K562 (cell line): ENCODE measurements at regions not wholly inside any gene's neighbourhood (a gene's known extent, or its start where the extent isn't known, plus 50 kb on each side); places are given as distances from the start of the nearest gene placed in this dataset.

Experiments used
- ATAC-seq: fragments of 200-7000 bp; cut with Tn5 transposase; 3 replicates; pipeline ENCODE4 v1.9.1; 2020; ENCODE audit warnings: moderate library complexity
- BruUV-seq: library from RNA; stranded (reverse); fragments of 400-500 nt; replicated peaks from 2 replicates; lab custom pipeline; 2021; lab: Mats Ljungman, UMichigan
- CTCF ChIA-PET: fragments of 300-600 bp; formaldehyde crosslinking; extraction: SDS; loops from one replicate; lab custom pipeline; 2021; ENCODE audit warnings: low intra/inter-chr PET ratio; lab: Yijun Ruan, JAX
- POLR2A ChIA-PET: fragments of 300-600, 350-650 bp; sonication (Branson Sonifier 250); formaldehyde crosslinking; extraction: SDS; loops from one replicate; lab custom pipeline; 2021; ENCODE audit warnings: antibody characterized with exemption, inconsistent platforms; lab: Yijun Ruan, JAX
- DNase-seq, 4 experiments: peaks; one replicate each; pipeline versions ENCODE4 v3.0.0 to v3.0.0-alpha.2; 2011 to 2018; ENCODE audit warnings: low spot score in 3 of 4, mixed read lengths in 3 of 4; ENCODE audit errors: extremely low read depth in 1 of 4
- FAIRE-seq: peaks from 2 replicates; lab custom pipeline; 2011; peaks lifted over from hg19 to GRCh38; lab: Jason Lieb, UNC
- H2AFZ ChIP-seq: 2 replicates; pipeline ENCODE4 v1.6.0; 2011; ENCODE audit warnings: low read depth, low read length, control low read depth, inconsistent platforms
- H3K27ac ChIP-seq: fragments of 200-600 bp; 3 replicates; pipeline ENCODE4 v1.8.0; 2011; ENCODE audit warnings: low read depth, mild to moderate bottlenecking, control low read depth, inconsistent platforms, low read length, moderate library complexity, mixed read lengths; ENCODE audit errors: extremely low read depth
- H3K27me3 ChIP-seq, 2 experiments: fragments of 300-600 bp in 1 of 2; 2 replicates in 1 of 2; 3 replicates in 1 of 2; pipeline versions ENCODE4 v1.6.0 to v1.8.0; 2011; ENCODE audit warnings: inconsistent platforms in 2 of 2, low read length in 2 of 2, mild to moderate bottlenecking in 1 of 2, mixed read lengths in 1 of 2, moderate library complexity in 1 of 2; ENCODE audit not compliant: control insufficient read depth in 2 of 2, insufficient read depth in 2 of 2
- H3K36me3 ChIP-seq: fragments of 300-600 bp; 3 replicates; pipeline ENCODE4 v1.8.0; 2011; ENCODE audit warnings: mild to moderate bottlenecking, low read length, inconsistent platforms; ENCODE audit not compliant: control insufficient read depth, insufficient read depth
- H3K4me1 ChIP-seq, 2 experiments: fragments of 200-600 bp in 1 of 2; replicated peaks in 1 of 2; 2 replicates in 1 of 2; 3 replicates in 1 of 2; pipeline versions ENCODE4 v1.5.1 to v1.8.0; 2011; ENCODE audit warnings: inconsistent platforms in 2 of 2, low read length in 2 of 2, mild to moderate bottlenecking in 1 of 2, mixed read lengths in 1 of 2, moderate library complexity in 1 of 2; ENCODE audit not compliant: control insufficient read depth in 2 of 2, insufficient read depth in 2 of 2
- H3K4me2 ChIP-seq: 2 replicates; pipeline ENCODE4 v1.6.1; 2011; ENCODE audit warnings: low read length, control low read depth, inconsistent platforms, mixed read lengths; ENCODE audit not compliant: insufficient read depth
- H3K4me3 ChIP-seq: fragments of 200-600 bp; sonication (generic), shearing (Covaris generic); 2 replicates; pipeline ENCODE4 v1.5.1; 2016; ENCODE audit warnings: control low read depth, inconsistent platforms
- H3K79me2 ChIP-seq: fragments of 200-600 bp; 3 replicates; pipeline ENCODE4 v1.8.0; 2011; ENCODE audit warnings: low read length, inconsistent platforms; ENCODE audit not compliant: control insufficient read depth, insufficient read depth
- H3K9ac ChIP-seq, 2 experiments: 2 replicates each; pipeline versions ENCODE4 v1.6.0 to v1.6.1; 2011; ENCODE audit warnings: low read depth in 2 of 2, low read length in 2 of 2, control low read depth in 1 of 2, inconsistent platforms in 1 of 2, mild to moderate bottlenecking in 1 of 2, mixed read lengths in 1 of 2; ENCODE audit not compliant: insufficient read depth in 1 of 2
- H3K9me1 ChIP-seq: one replicate; pipeline ENCODE4 v1.6.0; 2011; ENCODE audit warnings: inconsistent platforms, mild to moderate bottlenecking, low read length, moderate library complexity; ENCODE audit not compliant: control insufficient read depth, insufficient read depth
- H3K9me3 ChIP-seq: replicated peaks from 2 replicates; pipeline ENCODE4 v1.5.1; 2011; ENCODE audit warnings: low read depth, low read length, inconsistent platforms; ENCODE audit not compliant: control insufficient read depth, insufficient read depth
- H4K20me1 ChIP-seq: replicated peaks from 2 replicates; pipeline ENCODE4 v1.6.1; 2011; ENCODE audit warnings: low read length, inconsistent platforms, mixed read lengths; ENCODE audit not compliant: control insufficient read depth, insufficient read depth
- FOXA1 ChIP-seq: fragments of 450-650 bp; IDR thresholded peaks from 2 replicates; pipeline ENCODE4 v1.6.1; 2016; ENCODE audit warnings: mild to moderate bottlenecking, borderline replicate concordance
- HMG20A ChIP-seq: fragments of 450-650 bp; formaldehyde crosslinking; conservative IDR thresholded peaks from 2 replicates; pipeline ENCODE4 v1.4.0; 2020; ENCODE audit warnings: mild to moderate bottlenecking, mixed read lengths
- HNRNPL ChIP-seq: fragments of 200-400 bp; formaldehyde crosslinking; IDR thresholded peaks from 2 replicates; pipeline ENCODE4 v1.6.1; 2017; ENCODE audit warnings: low read depth, mild to moderate bottlenecking, low read length
- NEUROD1 ChIP-seq: fragments of 150-350 bp; IDR thresholded peaks from 2 replicates; pipeline ENCODE4 v1.6.1; 2014; ENCODE audit warnings: borderline replicate concordance, low read length, low read depth; ENCODE audit not compliant: partially characterized antibody
- NFATC3 ChIP-seq: fragments of 450-650 bp; IDR thresholded peaks from 2 replicates; pipeline ENCODE4 v1.6.1; 2017; ENCODE audit warnings: mild to moderate bottlenecking
- TGIF2 ChIP-seq: sonication (generic); formaldehyde crosslinking; IDR thresholded peaks from 2 replicates; pipeline ENCODE4 v1.8.1; 2022; ENCODE audit warnings: mild to moderate bottlenecking, missing genetic modification reagents, moderate library complexity
- ZEB2 ChIP-seq: fragments of 450-650 bp; IDR thresholded peaks from 2 replicates; pipeline ENCODE4 v1.6.1; 2016
- ZNF134 ChIP-seq: fragments of 250-450 bp; sonication (Bioruptor Pico); conservative IDR thresholded peaks from 2 replicates; pipeline ENCODE4 v1.4.0; 2020
- ZNF143 ChIP-seq: sonication (generic); formaldehyde crosslinking; IDR thresholded peaks from 2 replicates; pipeline ENCODE4 v1.9.0; 2022; ENCODE audit warnings: mild to moderate bottlenecking, missing genetic modification reagents
- WGBS: fragments of 100-300 bp; shearing (Covaris generic); methylation state at CpG from one replicate; pipeline ENCODE4 v1.1.6; 2016; ENCODE audit warnings: low coverage, mixed read lengths; ENCODE audit not compliant: insufficient coverage; ENCODE audit errors: missing lambda C conversion rate; 5-methylcytosine and 5-hydroxymethylcytosine counted together
- in situ Hi-C: fragments of 300-500 bp; cut with MboI; formaldehyde crosslinking; loops from 4 replicates; pipeline ENCODE4 v1.15.0; 2018; ENCODE audit warnings: inconsistent platforms, mixed read lengths
- intact Hi-C: fragments of 100-400 bp; cut with micrococcal nuclease; formaldehyde crosslinking; loops from 2 replicates; pipeline ENCODE4 v1.14.2; 2022
- TF ChIP-seq, protein P1 (sequence below), 2 experiments: IDR thresholded peaks; 2 replicates each; pipeline ENCODE4 v1.6.1; 2011; ENCODE audit warnings: borderline replicate concordance in 1 of 2, control low read depth in 1 of 2, low read depth in 1 of 2, low read length in 1 of 2, mild to moderate bottlenecking in 1 of 2, mixed read lengths in 1 of 2, moderate library complexity in 1 of 2; ENCODE audit not compliant: insufficient read depth in 1 of 2, insufficient read length in 1 of 2, poor library complexity in 1 of 2, severe bottlenecking in 1 of 2; ENCODE audit errors: extremely low read depth in 1 of 2
- TF ChIP-seq, protein P2 (sequence below): fragments of 450-650 bp; IDR thresholded peaks from 2 replicates; pipeline ENCODE4 v1.6.1; 2017; ENCODE audit warnings: antibody characterized with exemption

DNA sequence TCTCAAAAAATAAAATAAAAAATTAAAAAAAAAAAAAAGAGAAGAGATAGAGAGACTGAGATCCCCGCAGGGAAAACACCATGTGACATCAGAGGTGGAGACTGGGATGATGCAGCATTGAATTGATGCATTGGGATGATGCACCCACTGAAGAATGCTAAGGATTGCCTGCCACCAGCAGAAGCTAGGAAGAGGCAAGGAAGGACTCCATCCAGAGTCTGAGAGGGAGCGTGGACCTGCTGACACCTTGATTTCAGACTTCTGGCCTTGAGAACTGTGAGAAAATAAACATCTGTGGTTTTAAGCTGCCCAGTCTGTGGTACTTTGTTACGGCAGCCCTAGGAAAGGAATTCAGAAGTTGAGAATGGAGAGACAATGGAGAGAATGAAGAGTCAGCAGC, 89.8 kb upstream of the PRPS1L1 start:
- no peak overlapping the region for H3K27ac ChIP-seq
- H3K36me3 ChIP-seq = no peaks in the 10 kb centered on the region
- TF ChIP-seq, protein P1, sequence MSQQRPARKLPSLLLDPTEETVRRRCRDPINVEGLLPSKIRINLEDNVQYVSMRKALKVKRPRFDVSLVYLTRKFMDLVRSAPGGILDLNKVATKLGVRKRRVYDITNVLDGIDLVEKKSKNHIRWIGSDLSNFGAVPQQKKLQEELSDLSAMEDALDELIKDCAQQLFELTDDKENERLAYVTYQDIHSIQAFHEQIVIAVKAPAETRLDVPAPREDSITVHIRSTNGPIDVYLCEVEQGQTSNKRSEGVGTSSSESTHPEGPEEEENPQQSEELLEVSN (IDR thresholded peaks at IDR 0.05; ENCODE audit: borderline replicate concordance in 1 of 2, extremely low read depth in 1 of 2, insufficient read depth in 1 of 2, insufficient read length in 1 of 2, low read depth in 1 of 2, low read length in 1 of 2, poor library complexity in 1 of 2, severe bottlenecking in 1 of 2) = no peak
- TF ChIP-seq TGIF2 (no peak), ZNF143 (CRISPR knock-in tag) (no peak), ZNF134 (CRISPR knock-in tag) (no peak), ZEB2 (no peak), HNRNPL (no peak), NFATC3 (no peak), FOXA1 (no peak), HMG20A (no peak), NEUROD1 (no peak)
- TF ChIP-seq, protein P2, sequence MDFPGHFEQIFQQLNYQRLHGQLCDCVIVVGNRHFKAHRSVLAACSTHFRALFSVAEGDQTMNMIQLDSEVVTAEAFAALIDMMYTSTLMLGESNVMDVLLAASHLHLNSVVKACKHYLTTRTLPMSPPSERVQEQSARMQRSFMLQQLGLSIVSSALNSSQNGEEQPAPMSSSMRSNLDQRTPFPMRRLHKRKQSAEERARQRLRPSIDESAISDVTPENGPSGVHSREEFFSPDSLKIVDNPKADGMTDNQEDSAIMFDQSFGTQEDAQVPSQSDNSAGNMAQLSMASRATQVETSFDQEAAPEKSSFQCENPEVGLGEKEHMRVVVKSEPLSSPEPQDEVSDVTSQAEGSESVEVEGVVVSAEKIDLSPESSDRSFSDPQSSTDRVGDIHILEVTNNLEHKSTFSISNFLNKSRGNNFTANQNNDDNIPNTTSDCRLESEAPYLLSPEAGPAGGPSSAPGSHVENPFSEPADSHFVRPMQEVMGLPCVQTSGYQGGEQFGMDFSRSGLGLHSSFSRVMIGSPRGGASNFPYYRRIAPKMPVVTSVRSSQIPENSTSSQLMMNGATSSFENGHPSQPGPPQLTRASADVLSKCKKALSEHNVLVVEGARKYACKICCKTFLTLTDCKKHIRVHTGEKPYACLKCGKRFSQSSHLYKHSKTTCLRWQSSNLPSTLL = no peak
- no TSS peak for BruUV-seq
- ATAC-seq (no peak), DNase-seq (no peak), FAIRE-seq (no peak)
- WGBS = 24% methylated on average over 3 of the region's 3 CpGs
- H3K9ac ChIP-seq = no peak overlapping the region
- no peaks in the 10 kb centered on the region for H3K9me3 ChIP-seq
- no peak overlapping the region for H3K4me2 ChIP-seq
- no peaks in the 10 kb centered on the region for H3K9me1 ChIP-seq
- H3K4me1 ChIP-seq = no peaks in the 10 kb centered on the region
- ChIA-PET CTCF (no interaction called here), POLR2A (interaction anchor here (0.6 kb wide), 1 partner anchor 1886 kb away, joined by 3 read pairs; no protein-coding TSS in a partner anchor)
- no peaks in the 10 kb centered on the region for H4K20me1 ChIP-seq
- intact Hi-C loops = no loop called here
- no peaks in the 10 kb centered on the region for H3K79me2 ChIP-seq
- in situ Hi-C loops = no loop called here
- H2AFZ ChIP-seq = peak overlapping the region; percentile 22; the same call in 1 of the 2 replicates
- no peak overlapping the region for H3K4me3 ChIP-seq
- H3K27me3 ChIP-seq = no peaks in the 10 kb centered on the region
